Osteoblast (primary cell): ENCODE measurements at regions not wholly inside any gene's neighbourhood (a gene's known extent, or its start where the extent isn't known, plus 50 kb on each side); places are given as distances from the start of the nearest gene placed in this dataset.
A peak's percentile ranks its signal among the peaks of the same experiment; 100 is the strongest.

Source experiments
- DNase-seq: peaks from one replicate; pipeline ENCODE4 v3.0.0; 2011; ENCODE audit warnings: low spot score, mixed read lengths; ENCODE audit not compliant: insufficient read length; ENCODE audit errors: missing footprints
- H2AFZ ChIP-seq: 2 replicates; pipeline ENCODE4 v1.6.0; 2011; ENCODE audit warnings: mild to moderate bottlenecking, low read length
- H3K27ac ChIP-seq: 2 replicates; pipeline ENCODE4 v1.5.1; 2011; ENCODE audit warnings: mild to moderate bottlenecking, low read depth, low read length, moderate library complexity
- H3K27me3 ChIP-seq: 2 replicates; pipeline ENCODE4 v1.6.0; 2012; ENCODE audit warnings: mild to moderate bottlenecking, control low read depth, inconsistent platforms, low read length, moderate library complexity; ENCODE audit not compliant: insufficient read depth
- H3K36me3 ChIP-seq: 2 replicates; pipeline ENCODE4 v1.5.1; 2011; ENCODE audit warnings: mild to moderate bottlenecking, low read length, control low read depth, moderate library complexity; ENCODE audit not compliant: insufficient read depth
- H3K4me1 ChIP-seq: 2 replicates; pipeline ENCODE4 v1.5.1; 2011; ENCODE audit warnings: mild to moderate bottlenecking, low read length, control low read depth, moderate library complexity; ENCODE audit not compliant: insufficient read depth
- H3K4me2 ChIP-seq: 2 replicates; pipeline ENCODE4 v1.6.0; 2011; ENCODE audit warnings: mild to moderate bottlenecking, low read length; ENCODE audit not compliant: insufficient read depth
- H3K4me3 ChIP-seq: fragments of 200-600 bp; sonication (generic); 3 replicates; pipeline ENCODE4 v1.5.1; 2012; ENCODE audit warnings: mild to moderate bottlenecking, low read length, inconsistent platforms; ENCODE audit not compliant: insufficient read depth
- H3K79me2 ChIP-seq: 2 replicates; pipeline ENCODE4 v1.6.0; 2012; ENCODE audit warnings: mild to moderate bottlenecking, low read length, control low read depth, inconsistent platforms; ENCODE audit not compliant: insufficient read depth
- H3K9me3 ChIP-seq: 2 replicates; pipeline ENCODE4 v1.5.1; 2011; ENCODE audit warnings: low read depth, low read length, control low read depth
- H4K20me1 ChIP-seq: 2 replicates; pipeline ENCODE4 v1.6.0; 2012; ENCODE audit warnings: mild to moderate bottlenecking, low read length, control low read depth; ENCODE audit not compliant: insufficient read depth
- CTCF ChIP-seq: IDR thresholded peaks from 2 replicates; pipeline ENCODE4 v1.5.1; 2011; ENCODE audit warnings: mild to moderate bottlenecking, low read depth, low read length, moderate library complexity; ENCODE audit errors: extremely low read depth

- Histone ChIP-seq H3K4me2 (no peak overlapping the region), H3K36me3 (no peaks in the 10 kb centered on the region), H4K20me1 (no peaks in the 10 kb centered on the region), H3K27me3 (no peaks in the 10 kb centered on the region), H2AFZ (no peak overlapping the region), H3K79me2 (no peaks in the 10 kb centered on the region), H3K9me3 (no peaks in the 10 kb centered on the region), H3K4me1 (no peaks in the 10 kb centered on the region), H3K4me3 (no peak overlapping the region), H3K27ac (no peak overlapping the region)
- no peak for TF ChIP-seq CTCF
- DNase-seq = peak; percentile 13
Measured at GRCh38 chr3:35974872-35975271, 335.5 kb downstream of the ARPP21 start.

GRCh38 chr3:35986161-35986560, 346.8 kb downstream of the ARPP21 start:
- DNase-seq = no peak
- Histone ChIP-seq H3K27me3 (no peaks in the 10 kb centered on the region), H3K36me3 (no peaks in the 10 kb centered on the region), H3K9me3 (no peaks in the 10 kb centered on the region), H2AFZ (no peak overlapping the region), H4K20me1 (no peaks in the 10 kb centered on the region), H3K27ac (no peak overlapping the region), H3K79me2 (no peaks in the 10 kb centered on the region), H3K4me2 (no peak overlapping the region), H3K4me1 (no peaks in the 10 kb centered on the region), H3K4me3 (no peak overlapping the region)
- TF ChIP-seq CTCF = no peak

- DNase-seq = no peak
- Histone ChIP-seq H3K27me3 (no peaks in the 10 kb centered on the region), H3K4me3 (no peak overlapping the region), H3K4me2 (no peak overlapping the region), H3K4me1 (no peaks in the 10 kb centered on the region), H2AFZ (no peak overlapping the region), H4K20me1 (no peaks in the 10 kb centered on the region), H3K9me3 (no peaks in the 10 kb centered on the region), H3K36me3 (no peaks in the 10 kb centered on the region), H3K79me2 (no peaks in the 10 kb centered on the region), H3K27ac (no peak overlapping the region)
- TF ChIP-seq CTCF = no peak
Measured at GRCh38 chr3:35987386-35987785, 348.1 kb downstream of the ARPP21 start.

- Histone ChIP-seq H3K4me1 (no peaks in the 10 kb centered on the region), H4K20me1 (no peaks in the 10 kb centered on the region), H3K79me2 (no peaks in the 10 kb centered on the region), H3K36me3 (no peaks in the 10 kb centered on the region), H3K9me3 (no peaks in the 10 kb centered on the region), H3K27ac (no peak overlapping the region), H3K4me2 (no peak overlapping the region), H2AFZ (no peak overlapping the region), H3K4me3 (no peak overlapping the region), H3K27me3 (no peaks in the 10 kb centered on the region)
- no peak for TF ChIP-seq CTCF
- no peak for DNase-seq
Measured at GRCh38 chr3:35992041-35992440, 352.7 kb downstream of the ARPP21 start.
